HepG2 (cell line): ENCODE measurements at regions not wholly inside any gene's neighbourhood (a gene's known extent, or its start where the extent isn't known, plus 50 kb on each side); places are given as distances from the start of the nearest gene placed in this dataset.

ENCODE experiments used
- ATAC-seq: fragments of 200-7000 bp; cut with Tn5 transposase; 3 replicates; pipeline ENCODE4 v1.9.1; 2020; ENCODE audit warnings: mild to moderate bottlenecking, moderate library complexity
- BruUV-seq: library from RNA; stranded (reverse); fragments of 400-500 nt; replicated peaks from 2 replicates; lab custom pipeline; 2021; lab: Mats Ljungman, UMichigan
- CTCF ChIA-PET: fragments of 300-600 bp; formaldehyde crosslinking; extraction: SDS; loops from one replicate; lab custom pipeline; 2021; ENCODE audit warnings: low total read pairs, inconsistent platforms, low intra/inter-chr PET ratio; lab: Yijun Ruan, JAX
- POLR2A ChIA-PET: fragments of 350-600 bp; sonication (Branson Sonifier 250); formaldehyde crosslinking; loops from one replicate; lab custom pipeline; 2020; ENCODE audit warnings: antibody characterized with exemption, inconsistent platforms; lab: Yijun Ruan, JAX
- DNase-seq: peaks from one replicate; pipeline ENCODE4 v3.0.0-alpha.2; 2015; ENCODE audit warnings: low spot score
- FAIRE-seq: peaks from 3 replicates; lab custom pipeline; 2011; peaks lifted over from hg19 to GRCh38; lab: Jason Lieb, UNC
- H2AFZ ChIP-seq: one replicate; pipeline ENCODE4 v1.6.1; 2011; ENCODE audit warnings: low read length, inconsistent platforms
- H3K27ac ChIP-seq: fragments of 300-600 bp; 3 replicates; pipeline ENCODE4 v1.8.0; 2011; ENCODE audit warnings: mixed run types, mild to moderate bottlenecking, mixed read lengths, low read length, inconsistent platforms; ENCODE audit not compliant: insufficient read depth; ENCODE audit errors: extremely low read length
- H3K27me3 ChIP-seq, 2 experiments: fragments of 200-600 bp in 1 of 2; 2 replicates in 1 of 2; 3 replicates in 1 of 2; pipeline versions ENCODE4 v1.6.0 to v1.8.0; 2011; ENCODE audit warnings: low read length in 2 of 2, mild to moderate bottlenecking in 2 of 2, moderate library complexity in 2 of 2, inconsistent platforms in 1 of 2; ENCODE audit not compliant: insufficient read depth in 2 of 2, control insufficient read depth in 1 of 2
- H3K36me3 ChIP-seq, 2 experiments: fragments of 200-600 bp in 1 of 2; replicated peaks in 1 of 2; 2 replicates in 1 of 2; 3 replicates in 1 of 2; pipeline versions ENCODE4 v1.5.1 to v1.8.0; 2011; ENCODE audit warnings: low read length in 2 of 2, inconsistent platforms in 1 of 2; ENCODE audit not compliant: insufficient read depth in 2 of 2, control insufficient read depth in 1 of 2
- H3K4me1 ChIP-seq: 2 replicates; pipeline ENCODE4 v1.5.1; 2012; ENCODE audit warnings: low read length, inconsistent platforms; ENCODE audit not compliant: insufficient read depth
- H3K4me2 ChIP-seq: 2 replicates; pipeline ENCODE4 v1.6.0; 2011; ENCODE audit warnings: low read depth, low read length, inconsistent platforms
- H3K4me3 ChIP-seq, 3 experiments: fragments of 200-600 bp in 1 of 3; sonication (generic), shearing (Covaris generic) in 1 of 3; replicated peaks in 1 of 3; 2 replicates each; pipeline ENCODE4 v1.5.1; 2011 to 2016; ENCODE audit warnings: low read length in 3 of 3, inconsistent platforms in 2 of 3, low read depth in 2 of 3, mild to moderate bottlenecking in 2 of 3, control low read depth in 1 of 3, mixed read lengths in 1 of 3; ENCODE audit not compliant: insufficient read depth in 1 of 3
- H3K79me2 ChIP-seq: one replicate; pipeline ENCODE4 v1.6.1; 2011; ENCODE audit warnings: low read length, inconsistent platforms; ENCODE audit not compliant: insufficient read depth
- H3K9ac ChIP-seq: 2 replicates; pipeline ENCODE4 v1.6.0; 2011; ENCODE audit warnings: mild to moderate bottlenecking, low read depth, low read length, inconsistent platforms; ENCODE audit not compliant: insufficient read depth
- H3K9me3 ChIP-seq: 2 replicates; pipeline ENCODE4 v1.5.1; 2012; ENCODE audit warnings: mild to moderate bottlenecking, low read length
- H4K20me1 ChIP-seq: 2 replicates; pipeline ENCODE4 v1.6.0; 2011; ENCODE audit warnings: inconsistent platforms, mild to moderate bottlenecking, low read length, moderate library complexity; ENCODE audit not compliant: insufficient read depth
- EEA1 ChIP-seq: sonication (generic); formaldehyde crosslinking; IDR thresholded peaks from 2 replicates; pipeline ENCODE4 v1.5.1; 2020; ENCODE audit warnings: mild to moderate bottlenecking, missing genetic modification reagents, borderline replicate concordance
- HCFC1 ChIP-seq: fragments of 150-350 bp; IDR thresholded peaks from 2 replicates; pipeline ENCODE4 v1.6.1; 2014; ENCODE audit warnings: low read depth, low read length
- HNF4A ChIP-seq: sonication (generic); formaldehyde crosslinking; IDR thresholded peaks from 2 replicates; pipeline ENCODE4 v1.4.0; 2020; ENCODE audit warnings: missing genetic modification reagents
- KDM2A ChIP-seq: sonication (generic); formaldehyde crosslinking; IDR thresholded peaks from 2 replicates; pipeline ENCODE4 v1.4.0; 2020; ENCODE audit warnings: low read depth, missing genetic modification reagents, borderline replicate concordance
- ZNF264 ChIP-seq: sonication (generic); formaldehyde crosslinking; IDR thresholded peaks from 2 replicates; pipeline ENCODE4 v1.4.0; 2020; ENCODE audit warnings: missing genetic modification reagents
- ZNF7 ChIP-seq: IDR thresholded peaks from 2 replicates; pipeline ENCODE4 v1.6.1; 2016; ENCODE audit warnings: missing biosample characterization, missing genetic modification reagents
- ZNF790 ChIP-seq: sonication (generic); formaldehyde crosslinking; IDR thresholded peaks from 2 replicates; pipeline ENCODE4 v1.8.0; 2022; ENCODE audit warnings: missing genetic modification reagents, mild to moderate bottlenecking, borderline replicate concordance
- ZSCAN25 ChIP-seq: sonication (generic); formaldehyde crosslinking; IDR thresholded peaks from 2 replicates; pipeline ENCODE4 v1.8.0; 2022; ENCODE audit warnings: mild to moderate bottlenecking, missing genetic modification reagents
- WGBS: methylation state at CpG from one replicate; pipeline ENCODE4 v1.1.6; 2017; ENCODE audit warnings: low lambda C conversion rate; 5-methylcytosine and 5-hydroxymethylcytosine counted together
- in situ Hi-C: cut with HindIII; loops from 2 replicates; pipeline ENCODE4 v1.10.0; 2017; ENCODE audit warnings: low pct_unique_long_range_greater_than_20kb; ENCODE audit not compliant: extremely low pct_ligation_motif_present
- intact Hi-C: fragments of 100-400 bp; cut with micrococcal nuclease; formaldehyde crosslinking; loops from one replicate; pipeline ENCODE4 v1.10.0; 2022; ENCODE audit not compliant: unreplicated experiment
- TF ChIP-seq, protein P1 (sequence below): sonication (generic); formaldehyde crosslinking; IDR thresholded peaks from 2 replicates; pipeline ENCODE4 v1.5.0; 2020; ENCODE audit warnings: missing genetic modification reagents
- TF ChIP-seq, protein P2 (sequence below): sonication (generic); formaldehyde crosslinking; IDR thresholded peaks from 2 replicates; pipeline ENCODE4 v1.5.1; 2020; ENCODE audit warnings: missing genetic modification reagents, mild to moderate bottlenecking, borderline replicate concordance
- TF ChIP-seq, protein P3 (sequence below): sonication (generic); formaldehyde crosslinking; IDR thresholded peaks from 2 replicates; pipeline ENCODE4 v1.4.0; 2020; ENCODE audit warnings: missing genetic modification reagents, mild to moderate bottlenecking, borderline replicate concordance
- TF ChIP-seq, protein P4 (sequence below): sonication (generic); formaldehyde crosslinking; IDR thresholded peaks from 2 replicates; pipeline ENCODE4 v1.8.1; 2023; ENCODE audit warnings: missing genetic modification reagents, inconsistent platforms, borderline replicate concordance

DNA sequence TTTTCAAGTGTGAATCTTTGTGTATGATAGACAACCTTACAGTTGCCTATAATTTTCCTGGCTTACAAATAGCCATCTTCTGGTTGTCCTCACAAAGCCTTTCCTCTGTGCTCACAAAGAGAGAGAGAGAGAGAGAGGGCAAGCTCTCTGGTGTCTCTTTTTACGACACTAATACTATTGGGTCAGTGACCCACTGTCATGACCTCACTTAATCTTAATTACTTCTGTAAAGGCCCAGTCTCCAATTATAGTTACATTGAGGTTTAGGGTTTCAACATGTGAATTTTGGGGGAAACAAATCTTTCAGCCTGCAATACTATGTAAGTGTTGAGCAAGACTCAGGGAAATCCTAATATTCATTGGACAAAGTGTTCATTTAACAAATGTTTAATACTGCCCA is 167.4 kb upstream of the COL11A1 start:
- Histone ChIP-seq H4K20me1 (no peaks in the 10 kb centered on the region), H3K27ac (no peak overlapping the region), H3K4me1 (no peaks in the 10 kb centered on the region), H3K9ac (no peak overlapping the region), H3K9me3 (peaks cover 11% of the 10 kb centered on the region; the same call in 1 of the 2 replicates), H3K27me3 (no peaks in the 10 kb centered on the region), H3K4me2 (no peak overlapping the region), H3K79me2 (no peaks in the 10 kb centered on the region), H3K36me3 (no peaks in the 10 kb centered on the region), H2AFZ (no peak overlapping the region), H3K4me3 (no peak overlapping the region)
- ATAC-seq (no peak), DNase-seq (no peak), FAIRE-seq (no peak)
- TF ChIP-seq ZNF790 (CRISPR knock-in tag) (no peak), ZNF264 (CRISPR knock-in tag) (no peak), ZNF7 (CRISPR knock-in tag) (no peak), ZSCAN25 (CRISPR knock-in tag) (no peak), HNF4A (CRISPR knock-in tag) (no peak), HCFC1 (no peak), EEA1 (CRISPR knock-in tag) (no peak), KDM2A (no peak)
- TF ChIP-seq, protein P1, sequence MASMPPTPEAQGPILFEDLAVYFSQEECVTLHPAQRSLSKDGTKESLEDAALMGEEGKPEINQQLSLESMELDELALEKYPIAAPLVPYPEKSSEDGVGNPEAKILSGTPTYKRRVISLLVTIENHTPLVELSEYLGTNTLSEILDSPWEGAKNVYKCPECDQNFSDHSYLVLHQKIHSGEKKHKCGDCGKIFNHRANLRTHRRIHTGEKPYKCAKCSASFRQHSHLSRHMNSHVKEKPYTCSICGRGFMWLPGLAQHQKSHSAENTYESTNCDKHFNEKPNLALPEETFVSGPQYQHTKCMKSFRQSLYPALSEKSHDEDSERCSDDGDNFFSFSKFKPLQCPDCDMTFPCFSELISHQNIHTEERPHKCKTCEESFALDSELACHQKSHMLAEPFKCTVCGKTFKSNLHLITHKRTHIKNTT (CRISPR knock-in tag) = no peak
- TF ChIP-seq, protein P2, sequence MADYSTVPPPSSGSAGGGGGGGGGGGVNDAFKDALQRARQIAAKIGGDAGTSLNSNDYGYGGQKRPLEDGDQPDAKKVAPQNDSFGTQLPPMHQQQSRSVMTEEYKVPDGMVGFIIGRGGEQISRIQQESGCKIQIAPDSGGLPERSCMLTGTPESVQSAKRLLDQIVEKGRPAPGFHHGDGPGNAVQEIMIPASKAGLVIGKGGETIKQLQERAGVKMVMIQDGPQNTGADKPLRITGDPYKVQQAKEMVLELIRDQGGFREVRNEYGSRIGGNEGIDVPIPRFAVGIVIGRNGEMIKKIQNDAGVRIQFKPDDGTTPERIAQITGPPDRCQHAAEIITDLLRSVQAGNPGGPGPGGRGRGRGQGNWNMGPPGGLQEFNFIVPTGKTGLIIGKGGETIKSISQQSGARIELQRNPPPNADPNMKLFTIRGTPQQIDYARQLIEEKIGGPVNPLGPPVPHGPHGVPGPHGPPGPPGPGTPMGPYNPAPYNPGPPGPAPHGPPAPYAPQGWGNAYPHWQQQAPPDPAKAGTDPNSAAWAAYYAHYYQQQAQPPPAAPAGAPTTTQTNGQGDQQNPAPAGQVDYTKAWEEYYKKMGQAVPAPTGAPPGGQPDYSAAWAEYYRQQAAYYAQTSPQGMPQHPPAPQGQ = no peak
- TF ChIP-seq, protein P3, sequence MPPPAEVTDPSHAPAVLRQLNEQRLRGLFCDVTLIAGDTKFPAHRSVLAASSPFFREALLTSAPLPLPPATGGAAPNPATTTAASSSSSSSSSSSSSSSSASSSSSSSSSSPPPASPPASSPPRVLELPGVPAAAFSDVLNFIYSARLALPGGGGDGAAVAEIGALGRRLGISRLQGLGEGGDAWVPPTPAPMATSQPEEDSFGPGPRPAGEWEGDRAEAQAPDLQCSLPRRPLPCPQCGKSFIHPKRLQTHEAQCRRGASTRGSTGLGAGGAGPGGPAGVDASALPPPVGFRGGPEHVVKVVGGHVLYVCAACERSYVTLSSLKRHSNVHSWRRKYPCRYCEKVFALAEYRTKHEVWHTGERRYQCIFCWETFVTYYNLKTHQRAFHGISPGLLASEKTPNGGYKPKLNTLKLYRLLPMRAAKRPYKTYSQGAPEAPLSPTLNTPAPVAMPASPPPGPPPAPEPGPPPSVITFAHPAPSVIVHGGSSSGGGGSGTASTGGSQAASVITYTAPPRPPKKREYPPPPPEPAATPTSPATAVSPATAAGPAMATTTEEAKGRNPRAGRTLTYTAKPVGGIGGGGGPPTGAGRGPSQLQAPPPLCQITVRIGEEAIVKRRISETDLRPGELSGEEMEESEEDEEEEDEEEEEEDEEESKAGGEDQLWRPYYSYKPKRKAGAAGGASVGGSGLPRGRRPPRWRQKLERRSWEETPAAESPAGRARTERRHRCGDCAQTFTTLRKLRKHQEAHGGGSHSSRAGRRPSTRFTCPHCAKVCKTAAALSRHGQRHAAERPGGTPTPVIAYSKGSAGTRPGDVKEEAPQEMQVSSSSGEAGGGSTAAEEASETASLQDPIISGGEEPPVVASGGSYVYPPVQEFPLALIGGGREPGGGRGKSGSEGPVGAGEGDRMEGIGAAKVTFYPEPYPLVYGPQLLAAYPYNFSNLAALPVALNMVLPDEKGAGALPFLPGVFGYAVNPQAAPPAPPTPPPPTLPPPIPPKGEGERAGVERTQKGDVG = no peak
- TF ChIP-seq, protein P4, sequence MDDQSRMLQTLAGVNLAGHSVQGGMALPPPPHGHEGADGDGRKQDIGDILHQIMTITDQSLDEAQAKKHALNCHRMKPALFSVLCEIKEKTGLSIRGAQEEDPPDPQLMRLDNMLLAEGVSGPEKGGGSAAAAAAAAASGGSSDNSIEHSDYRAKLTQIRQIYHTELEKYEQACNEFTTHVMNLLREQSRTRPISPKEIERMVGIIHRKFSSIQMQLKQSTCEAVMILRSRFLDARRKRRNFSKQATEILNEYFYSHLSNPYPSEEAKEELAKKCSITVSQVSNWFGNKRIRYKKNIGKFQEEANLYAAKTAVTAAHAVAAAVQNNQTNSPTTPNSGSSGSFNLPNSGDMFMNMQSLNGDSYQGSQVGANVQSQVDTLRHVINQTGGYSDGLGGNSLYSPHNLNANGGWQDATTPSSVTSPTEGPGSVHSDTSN (CRISPR knock-in tag) = no peak
- CTCF ChIA-PET = no interaction called here
- WGBS = 0% methylated on average over 1 of the region's 1 CpG
- in situ Hi-C loops = no loop called here
- intact Hi-C loops = no loop called here
- no TSS peak for BruUV-seq
- POLR2A ChIA-PET = no interaction called here
